IMR-90 (cell line): ENCODE measurements at regions not wholly inside any gene's neighbourhood (a gene's known extent, or its start where the extent isn't known, plus 50 kb on each side); places are given as distances from the start of the nearest gene placed in this dataset.
"Not testable (repeated sequence)": the region's sequence is repeated elsewhere in the genome, so short reads cannot be mapped to it uniquely, and the experiment has no call there.

ENCODE experiments used
- ATAC-seq: fragments of 200-7000 bp; cut with Tn5 transposase; 2 replicates; pipeline ENCODE4 v1.9.1; 2020; ENCODE audit warnings: low read depth, mild to moderate bottlenecking, moderate library complexity
- BruUV-seq: library from RNA; stranded (reverse); fragments of 400-500 nt; replicated peaks from 2 replicates; lab custom pipeline; 2021; lab: Mats Ljungman, UMichigan
- CTCF ChIA-PET: fragments of 300-600 bp; formaldehyde crosslinking; extraction: SDS; loops from one replicate; lab custom pipeline; 2021; ENCODE audit warnings: antibody characterized with exemption; lab: Yijun Ruan, JAX
- POLR2A ChIA-PET: fragments of 300-600 bp; sonication (Branson Sonifier 250); formaldehyde crosslinking; loops from one replicate; lab custom pipeline; 2022; ENCODE audit warnings: antibody characterized with exemption; ENCODE audit not compliant: unreplicated experiment; lab: Charles Lee
- DNase-seq: peaks from one replicate; pipeline ENCODE4 v3.0.0; 2013
- H2AFZ ChIP-seq: replicated peaks from 2 replicates; pipeline ENCODE3; 2013; ENCODE audit warnings: low read length, mild to moderate bottlenecking; ENCODE audit not compliant: poor library complexity
- H2AK5ac ChIP-seq: 2 replicates; pipeline ENCODE4 v1.6.1; 2013; ENCODE audit warnings: low read depth, low read length, inconsistent platforms
- H2AK9ac ChIP-seq: replicated peaks from 2 replicates; pipeline ENCODE3; 2013; ENCODE audit warnings: mild to moderate bottlenecking, low read depth, low read length, moderate library complexity; ENCODE audit not compliant: poor library complexity
- H2BK120ac ChIP-seq: 2 replicates; pipeline ENCODE4 v1.6.1; 2013; ENCODE audit warnings: low read depth, low read length, inconsistent platforms
- H2BK15ac ChIP-seq: 3 replicates; pipeline ENCODE4 v1.6.1; 2013; ENCODE audit warnings: low read depth, low read length, inconsistent platforms
- H2BK20ac ChIP-seq: 2 replicates; pipeline ENCODE4 v1.6.1; 2013; ENCODE audit warnings: low read depth, mild to moderate bottlenecking, inconsistent platforms, low read length, moderate library complexity
- H2BK5ac ChIP-seq: 2 replicates; pipeline ENCODE4 v1.6.1; 2013; ENCODE audit warnings: mild to moderate bottlenecking, low read depth, low read length, inconsistent platforms; ENCODE audit not compliant: poor library complexity, severe bottlenecking
- H3K14ac ChIP-seq: replicated peaks from 2 replicates; pipeline ENCODE4 v1.6.1; 2013; ENCODE audit warnings: low read depth, low read length, inconsistent platforms
- H3K18ac ChIP-seq: 2 replicates; pipeline ENCODE4 v1.6.1; 2013; ENCODE audit warnings: low read depth, low read length, control low read depth
- H3K23ac ChIP-seq: 2 replicates; pipeline ENCODE4 v1.6.1; 2013; ENCODE audit warnings: low read depth, low read length, inconsistent platforms
- H3K27ac ChIP-seq: 2 replicates; pipeline ENCODE4 v1.5.1; 2013; ENCODE audit warnings: mild to moderate bottlenecking, control low read depth, low read length; ENCODE audit not compliant: insufficient read depth
- H3K27me3 ChIP-seq: 2 replicates; pipeline ENCODE4 v1.6.1; 2013; ENCODE audit warnings: low read length; ENCODE audit not compliant: control insufficient read depth, insufficient read depth
- H3K36me3 ChIP-seq: 2 replicates; pipeline ENCODE4 v1.6.1; 2013; ENCODE audit warnings: low read length, mixed read lengths; ENCODE audit not compliant: control insufficient read depth, insufficient read depth
- H3K4ac ChIP-seq: 2 replicates; pipeline ENCODE4 v1.6.1; 2013; ENCODE audit warnings: low read depth, low read length, inconsistent platforms
- H3K4me1 ChIP-seq: 2 replicates; pipeline ENCODE4 v1.6.1; 2013; ENCODE audit warnings: low read length, mixed read lengths; ENCODE audit not compliant: control insufficient read depth, insufficient read depth
- H3K4me2 ChIP-seq: 2 replicates; pipeline ENCODE4 v1.6.1; 2013; ENCODE audit warnings: low read depth, mild to moderate bottlenecking, control low read depth, low read length, moderate library complexity
- H3K4me3 ChIP-seq: 2 replicates; pipeline ENCODE4 v1.5.1; 2013; ENCODE audit warnings: low read depth, mild to moderate bottlenecking, control low read depth, low read length, moderate library complexity; ENCODE audit not compliant: insufficient read depth
- H3K56ac ChIP-seq: 2 replicates; pipeline ENCODE4 v1.6.1; 2013; ENCODE audit warnings: low read length, inconsistent platforms; ENCODE audit not compliant: insufficient read depth; ENCODE audit errors: extremely low read depth
- H3K79me1 ChIP-seq, 2 experiments: 2 replicates each; pipeline ENCODE4 v1.6.1; 2013; ENCODE audit warnings: low read length in 2 of 2, inconsistent platforms in 1 of 2, low read depth in 1 of 2
- H3K9ac ChIP-seq: 2 replicates; pipeline ENCODE4 v1.6.1; 2013; ENCODE audit warnings: low read depth, low read length, control low read depth
- H3K9me1 ChIP-seq: 2 replicates; pipeline ENCODE4 v1.6.1; 2013; ENCODE audit warnings: low read length, inconsistent platforms; ENCODE audit not compliant: insufficient read depth
- H3K9me3 ChIP-seq: 2 replicates; pipeline ENCODE4 v1.6.1; 2013; ENCODE audit warnings: low read length; ENCODE audit not compliant: control insufficient read depth, insufficient read depth
- H4K20me1 ChIP-seq: 2 replicates; pipeline ENCODE4 v1.6.1; 2013; ENCODE audit warnings: low read length, inconsistent platforms; ENCODE audit not compliant: insufficient read depth
- H4K5ac ChIP-seq: 2 replicates; pipeline ENCODE4 v1.6.1; 2013; ENCODE audit warnings: mild to moderate bottlenecking, low read depth, low read length, control low read depth
- H4K8ac ChIP-seq, 2 experiments: 2 replicates each; pipeline ENCODE4 v1.6.1; 2013; ENCODE audit warnings: low read depth in 2 of 2, low read length in 2 of 2, control low read depth in 1 of 2, inconsistent platforms in 1 of 2
- H4K91ac ChIP-seq: 2 replicates; pipeline ENCODE4 v1.6.1; 2013; ENCODE audit warnings: low read depth, low read length, inconsistent platforms; ENCODE audit not compliant: insufficient read depth
- CHD1 ChIP-seq: IDR thresholded peaks from 2 replicates; pipeline ENCODE4 v1.6.1; 2012; ENCODE audit warnings: low read depth, low read length, improper control_type of control experiment
- FOS ChIP-seq: fragments of 150-350 bp; IDR thresholded peaks from 2 replicates; pipeline ENCODE4 v1.6.1; 2016; ENCODE audit warnings: low read depth, low read length
- MAZ ChIP-seq: IDR thresholded peaks from 2 replicates; pipeline ENCODE4 v1.6.1; 2012; ENCODE audit warnings: low read depth, mild to moderate bottlenecking, low read length, improper control_type of control experiment, moderate library complexity, borderline replicate concordance
- POLR2A ChIP-seq: IDR thresholded peaks from 2 replicates; pipeline ENCODE4 v1.6.1; 2012; ENCODE audit warnings: mild to moderate bottlenecking, low read depth, low read length
- WGBS, 2 experiments: methylation state at CpG; one replicate each; pipeline versions ENCODE4 v1.1.5 to v1.1.7; 2013; ENCODE audit warnings: missing lambda C conversion rate in 2 of 2; ENCODE audit not compliant: insufficient read length in 1 of 2; ENCODE audit errors: extremely low coverage in 2 of 2; 5-methylcytosine and 5-hydroxymethylcytosine counted together
- dilution Hi-C: fragments of 300-500 bp; cut with HindIII; formaldehyde crosslinking; loops from one replicate; pipeline ENCODE4 v1.14.3; 2018; ENCODE audit warnings: low sequenced_read_pairs; ENCODE audit not compliant: unreplicated experiment
- in situ Hi-C: fragments of 300-500 bp; cut with MboI; formaldehyde crosslinking; loops from 3 replicates; pipeline ENCODE4 v1.14.3; 2019; ENCODE audit warnings: low sequenced_read_pairs, inconsistent platforms, mixed read lengths
- intact Hi-C: fragments of 100-400 bp; cut with micrococcal nuclease; formaldehyde crosslinking; loops from 2 replicates; pipeline ENCODE4 v1.10.0; 2022

- no peak overlapping the region for H2AK5ac ChIP-seq
- no peaks in the 10 kb centered on the region for H3K36me3 ChIP-seq
- H3K56ac ChIP-seq, result no peak overlapping the region
- H3K79me1 ChIP-seq, result no peaks in the 10 kb centered on the region
- TF ChIP-seq FOS, result peak; percentile 58
- no peak for TF ChIP-seq CHD1
- 0 out of 2 replicates have a peak, but pooled peaks have one; percentile 19 for TF ChIP-seq MAZ
- TF ChIP-seq POLR2A, result no peak
- dilution Hi-C loops, result no loop called here
- no peak overlapping the region for H3K14ac ChIP-seq
- no peaks in the 10 kb centered on the region for H3K9me3 ChIP-seq
- no peak overlapping the region for H3K9ac ChIP-seq
- no peak overlapping the region for H2AK9ac ChIP-seq
- no peaks in the 10 kb centered on the region for H3K9me1 ChIP-seq
- H2BK20ac ChIP-seq, result no peak overlapping the region
- H3K23ac ChIP-seq, result no peak overlapping the region
- H3K4me3 ChIP-seq, result no peak overlapping the region
- H2AFZ ChIP-seq, result peak overlapping the region; percentile 9
- ChIA-PET CTCF (no interaction called here), POLR2A (no interaction called here)
- no peak overlapping the region for H4K5ac ChIP-seq
- no peaks in the 10 kb centered on the region for H3K27me3 ChIP-seq
- in situ Hi-C loops, result no loop called here
- H2BK15ac ChIP-seq, result no peak overlapping the region
- no CpG with 5 or more reads among the region's 8 CpGs for WGBS, 2 experiments
- no peak overlapping the region for H4K8ac ChIP-seq
- H4K91ac ChIP-seq, result no peak overlapping the region
- H3K18ac ChIP-seq, result no peak overlapping the region
- H3K4me2 ChIP-seq, result no peak overlapping the region
- no peak overlapping the region for H2BK120ac ChIP-seq
- H3K4ac ChIP-seq, result no peak overlapping the region
- ATAC-seq, result peak; percentile 79
- H4K20me1 ChIP-seq, result no peaks in the 10 kb centered on the region
- H3K27ac ChIP-seq, result no peak overlapping the region
- peak; percentile 89 for DNase-seq
- intact Hi-C loops, result no loop called here
- no peak overlapping the region for H2BK5ac ChIP-seq
- H3K4me1 ChIP-seq, result no peaks in the 10 kb centered on the region; the same call in 1 of the 2 replicates
- BruUV-seq, result no TSS peak
These were observed 208.8 kb downstream of the HIBADH start for GRCh38 chr7:27453702-27454405.

DNA sequence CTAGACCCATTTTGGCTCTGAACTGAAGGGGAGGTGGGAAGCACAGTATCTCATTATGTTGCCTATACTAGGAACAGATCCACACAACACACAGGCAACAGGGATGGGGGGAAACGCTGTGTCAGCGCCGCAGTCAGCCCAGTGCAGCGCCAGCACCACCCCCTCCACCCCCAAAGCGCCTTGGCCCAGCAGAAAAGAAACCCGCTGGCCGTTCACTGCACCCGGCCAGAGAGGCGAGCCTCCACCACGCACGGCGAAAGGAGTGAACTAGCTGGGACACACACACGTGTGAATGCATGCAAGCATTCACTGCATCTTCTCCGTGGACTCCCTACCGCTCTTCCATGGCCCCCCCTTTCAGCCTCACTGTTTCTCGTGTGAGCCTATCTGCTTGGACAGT is 205.6 kb downstream of the HIBADH start:
- BruUV-seq, H4K20me1 ChIP-seq, H4K8ac ChIP-seq, H2AK9ac ChIP-seq, H3K4ac ChIP-seq, H2BK120ac ChIP-seq, H3K36me3 ChIP-seq, H3K4me1 ChIP-seq, H2AK5ac ChIP-seq, in situ Hi-C loops, H2BK15ac ChIP-seq, ATAC-seq, H2BK20ac ChIP-seq, H3K18ac ChIP-seq, H3K9ac ChIP-seq, H3K27me3 ChIP-seq, H3K9me1 ChIP-seq, intact Hi-C loops, POLR2A ChIA-PET, H3K9me3 ChIP-seq, H2AFZ ChIP-seq, H3K27ac ChIP-seq, DNase-seq, H3K23ac ChIP-seq, H3K4me3 ChIP-seq, H3K14ac ChIP-seq, H4K91ac ChIP-seq, H3K79me1 ChIP-seq, H3K56ac ChIP-seq, H3K4me2 ChIP-seq, H2BK5ac ChIP-seq, CTCF ChIA-PET, dilution Hi-C loops, H4K5ac ChIP-seq: not testable (repeated sequence)
- WGBS, 2 experiments, result no CpG with 5 or more reads among the region's 16 CpGs
